Stimulated activated CD4-positive, alpha-beta T cell treated with anti-CD3 and anti-CD28 coated beads, Interleukin-15, amount 100 ng/mL, for 24 hours (primary cell): ENCODE measurements at regions not wholly inside any gene's neighbourhood (a gene's known extent, or its start where the extent isn't known, plus 50 kb on each side); places are given as distances from the start of the nearest gene placed in this dataset.
"Not testable (repeated sequence)": the region's sequence is repeated elsewhere in the genome, so short reads cannot be mapped to it uniquely, and the experiment has no call there.

ENCODE experiments used
- DNase-seq: peaks from one replicate; pipeline ENCODE4 v3.0.0-alpha.2; 2020

GRCh38 chr14:23862513-23862912 lies 91.1 kb upstream of the DHRS4 start:
- DNase-seq, result no peak

- DNase-seq, result no peak
These were observed 89.7 kb upstream of the DHRS4 start for GRCh38 chr14:23863836-23864235.

GRCh38 chr14:23864259-23864658 lies 89.3 kb upstream of the DHRS4 start:
- no peak for DNase-seq

GRCh38 chr14:23864861-23865260 lies 88.7 kb upstream of the DHRS4 start:
- DNase-seq, result no peak

- no peak for DNase-seq
These were observed 88.1 kb upstream of the DHRS4 start for GRCh38 chr14:23865502-23865901.

GRCh38 chr14:23866269-23866668 lies 87.3 kb upstream of the DHRS4 start:
- no peak for DNase-seq

GRCh38 chr14:23869078-23869719 lies 84.4 kb upstream of the DHRS4 start:
- DNase-seq, result no peak

GRCh38 chr14:23876160-23876750 lies 77.3 kb upstream of the DHRS4 start:
- no peak for DNase-seq

GRCh38 chr14:23877111-23877510 lies 76.5 kb upstream of the DHRS4 start:
- no peak for DNase-seq

- DNase-seq, result peak; percentile 32
These were observed 75.9 kb upstream of the DHRS4 start for GRCh38 chr14:23877538-23878180.

GRCh38 chr14:23881282-23881681 lies 72.3 kb upstream of the DHRS4 start:
- no peak for DNase-seq

- DNase-seq, result no peak
These were observed 69.7 kb upstream of the DHRS4 start for GRCh38 chr14:23883684-23884540.

- DNase-seq, result no peak
These were observed 69.0 kb upstream of the DHRS4 start for GRCh38 chr14:23884541-23884904.

- DNase-seq, result no peak
These were observed 66.0 kb upstream of the DHRS4 start for GRCh38 chr14:23887536-23887935.

- not testable (repeated sequence) for DNase-seq
These were observed 61.9 kb upstream of the DHRS4 start for GRCh38 chr14:23891717-23892116.

- not testable (repeated sequence) for DNase-seq
These were observed 61.3 kb upstream of the DHRS4 start for GRCh38 chr14:23892289-23892688.

- no peak for DNase-seq
These were observed 59.1 kb upstream of the DHRS4 start for GRCh38 chr14:23894362-23895052.

- no peak for DNase-seq
These were observed 58.5 kb upstream of the DHRS4 start for GRCh38 chr14:23895053-23895419.

GRCh38 chr14:23895480-23895879 lies 58.1 kb upstream of the DHRS4 start:
- no peak for DNase-seq

GRCh38 chr14:23896609-23897153 lies 56.9 kb upstream of the DHRS4 start:
- DNase-seq, result no peak

GRCh38 chr14:23897291-23897690 lies 56.3 kb upstream of the DHRS4 start:
- DNase-seq, result not testable (repeated sequence)

GRCh38 chr14:23898359-23898758 lies 55.2 kb upstream of the DHRS4 start:
- not testable (repeated sequence) for DNase-seq

- no peak for DNase-seq
These were observed 53.8 kb upstream of the DHRS4 start for GRCh38 chr14:23899788-23900187.
